ENCODE measurements at regions not wholly inside any gene's neighbourhood (a gene's known extent, or its start where the extent isn't known, plus 50 kb on each side); places are given as distances from the start of the nearest gene placed in this dataset.
"Not testable (repeated sequence)": the region's sequence is repeated elsewhere in the genome, so short reads cannot be mapped to it uniquely, and the experiment has no call there.

- not testable (repeated sequence) for TF ChIP-seq CTCF (IDR thresholded peaks at IDR 0.05); POLR2A (IDR thresholded peaks at IDR 0.05; ENCODE audit: low read length); MAFK (IDR thresholded peaks at IDR 0.05; ENCODE audit: partially characterized antibody); BCL3 (IDR thresholded peaks at IDR 0.05); RARB (CRISPR knock-in tag; IDR thresholded peaks at IDR 0.05)
Measured at GRCh38 chr7:7042286-7042893, 140.0 kb upstream of the C1GALT1 start.

Data from A549 (cell line).